HG03103 (cell line): ENCODE measurements at regions not wholly inside any gene's neighbourhood (a gene's known extent, or its start where the extent isn't known, plus 50 kb on each side); places are given as distances from the start of the nearest gene placed in this dataset.

Experiments
- ATAC-seq: cut with Tn5 transposase; IDR thresholded peaks from one replicate; pipeline ENCODE4 v1.9.1; 2021; ENCODE audit warnings: low read depth; ENCODE audit not compliant: unreplicated experiment

DNA sequence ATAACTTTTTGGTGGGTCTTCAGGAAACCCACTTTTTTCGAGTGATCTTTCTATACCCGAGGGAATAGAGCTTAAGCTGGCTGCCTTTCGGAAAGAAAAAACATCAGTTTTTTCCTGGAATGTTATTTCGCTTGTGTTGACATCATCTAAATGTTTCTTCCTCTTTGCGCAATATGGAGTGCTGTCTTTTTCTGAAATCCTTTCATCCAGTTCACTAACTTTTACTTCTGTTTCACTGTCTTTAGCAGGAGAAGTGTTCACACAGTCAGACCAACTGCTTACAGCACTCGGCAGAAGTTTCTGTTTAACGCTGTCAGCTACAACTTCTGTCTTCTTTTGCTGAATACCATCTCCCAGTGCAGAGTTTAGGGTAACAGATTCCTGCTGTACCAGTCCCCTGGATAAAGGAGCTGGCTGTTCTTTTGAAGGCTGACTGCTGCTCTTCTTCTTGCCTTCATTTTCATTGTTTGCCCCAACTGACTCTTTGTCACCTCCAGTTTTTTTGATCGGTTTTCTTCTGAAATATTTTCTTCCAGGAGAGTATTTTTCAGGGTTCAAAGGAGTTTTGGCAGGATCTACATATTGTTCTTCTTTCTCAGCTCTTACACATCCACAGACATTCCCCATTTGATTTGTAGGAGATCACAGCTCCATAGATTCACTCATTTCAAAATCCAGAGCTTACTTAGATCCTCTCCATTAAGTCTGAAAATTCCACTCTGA, 50.0 kb upstream of the DST start:
- no peak for ATAC-seq
